Kidney (tissue), 13 donors: ENCODE measurements at regions not wholly inside any gene's neighbourhood (a gene's known extent, or its start where the extent isn't known, plus 50 kb on each side); places are given as distances from the start of the nearest gene placed in this dataset.
A peak's percentile ranks its signal among the peaks of the same experiment; 100 is the strongest.

Experiments used
- DNase-seq, 5 donors: peaks; one replicate each; pipeline ENCODE4 v3.0.0-alpha.2; 2013 to 2020
- FAIRE-seq: peaks from 2 replicates; lab custom pipeline; 2012; peaks lifted over from hg19 to GRCh38; lab: Jason Lieb, UNC
- H3K27ac ChIP-seq, 2 donors: one replicate each; pipeline ENCODE4 v1.7.0; 2013; ENCODE audit warnings: low read depth in 2 of 2, low read length in 2 of 2, inconsistent platforms in 1 of 2
- H3K27me3 ChIP-seq: one replicate; pipeline ENCODE4 v1.7.1; 2013; ENCODE audit warnings: low read length, inconsistent platforms; ENCODE audit not compliant: control insufficient read depth, insufficient read depth
- H3K36me3 ChIP-seq, 3 donors: one replicate each; pipeline versions ENCODE4 v1.7.0 to v1.7.1; 2013; ENCODE audit warnings: low read length in 3 of 3, control low read depth in 1 of 3, inconsistent platforms in 1 of 3; ENCODE audit not compliant: insufficient read depth in 3 of 3, control insufficient read depth in 2 of 3
- H3K4me1 ChIP-seq, 3 donors: one replicate each; pipeline versions ENCODE4 v1.7.0 to v1.7.1; 2013; ENCODE audit warnings: low read length in 3 of 3, inconsistent platforms in 1 of 3, low read depth in 1 of 3; ENCODE audit not compliant: control insufficient read depth in 2 of 3, insufficient read depth in 2 of 3
- H3K4me3 ChIP-seq, 3 donors: one replicate each; pipeline versions ENCODE4 v1.7.0 to v1.8.1; 2013; ENCODE audit warnings: low read length in 3 of 3, control low read depth in 1 of 3, inconsistent platforms in 1 of 3
- H3K9ac ChIP-seq, 3 donors: one replicate each; pipeline versions ENCODE4 v1.7.0 to v1.7.1; 2013; ENCODE audit warnings: low read length in 3 of 3, control low read depth in 1 of 3, inconsistent platforms in 1 of 3
- H3K9me3 ChIP-seq, 3 donors: one replicate each; pipeline versions ENCODE4 v1.7.0 to v1.7.1; 2013; ENCODE audit warnings: low read length in 3 of 3, control low read depth in 1 of 3, inconsistent platforms in 1 of 3; ENCODE audit not compliant: control insufficient read depth in 2 of 3, insufficient read depth in 1 of 3
- CTCF ChIP-seq: IDR thresholded peaks from 3 replicates; pipeline ENCODE4 v1.5.1; 2012; ENCODE audit warnings: mild to moderate bottlenecking, moderate library complexity, borderline replicate concordance; ENCODE audit not compliant: insufficient read depth; ENCODE audit errors: extremely low read depth
- intact Hi-C: fragments of 100-400 bp; cut with DNase I; formaldehyde crosslinking; loops from one replicate; pipeline ENCODE4 v1.11.1; 2022
- donor health status: control.
- donor health status: control.
- donor health status: control.
- donor health status: control.
- donor health status: control.
- donor health status: DM: yes; HTN: yes; CAD: no.
- donor health status: Normal renal cell carcinoma (clear cell type).

GRCh38 chr11:126114486-126115126 lies 51.9 kb upstream of the CDON start:
- Histone ChIP-seq H3K36me3 (no peaks in the 10 kb centered on the region), H3K27ac (no peak overlapping the region), H3K4me1 (peaks cover 3 to 20% (median 18%) of the 10 kb centered on the region in 3 donors), H3K9ac (peak overlapping the region in 1 of 3 donors; percentile 26), H3K27me3 (no peaks in the 10 kb centered on the region), H3K4me3 (no peak overlapping the region), H3K9me3 (no peaks in the 10 kb centered on the region)
- FAIRE-seq = no peak
- DNase-seq = peak in 2 of 5 donors; percentile 69 to 74
- intact Hi-C loops = no loop called here
- TF ChIP-seq CTCF = no peak

GRCh38 chr11:126113963-126114362 lies 51.3 kb upstream of the CDON start:
- no peaks in the 10 kb centered on the region for H3K36me3 ChIP-seq
- no peaks in the 10 kb centered on the region for H3K9me3 ChIP-seq
- H3K9ac ChIP-seq = no peak overlapping the region
- FAIRE-seq = no peak
- H3K4me3 ChIP-seq = no peak overlapping the region
- peak overlapping the region in 1 of 2 donors; percentile 10 for H3K27ac ChIP-seq
- no peak for TF ChIP-seq CTCF
- intact Hi-C loops = no loop called here
- DNase-seq = peak in 1 of 5 donors; percentile 45
- peaks cover 3 to 20% (median 18%) of the 10 kb centered on the region in 3 donors for H3K4me1 ChIP-seq
- H3K27me3 ChIP-seq = no peaks in the 10 kb centered on the region

DNA sequence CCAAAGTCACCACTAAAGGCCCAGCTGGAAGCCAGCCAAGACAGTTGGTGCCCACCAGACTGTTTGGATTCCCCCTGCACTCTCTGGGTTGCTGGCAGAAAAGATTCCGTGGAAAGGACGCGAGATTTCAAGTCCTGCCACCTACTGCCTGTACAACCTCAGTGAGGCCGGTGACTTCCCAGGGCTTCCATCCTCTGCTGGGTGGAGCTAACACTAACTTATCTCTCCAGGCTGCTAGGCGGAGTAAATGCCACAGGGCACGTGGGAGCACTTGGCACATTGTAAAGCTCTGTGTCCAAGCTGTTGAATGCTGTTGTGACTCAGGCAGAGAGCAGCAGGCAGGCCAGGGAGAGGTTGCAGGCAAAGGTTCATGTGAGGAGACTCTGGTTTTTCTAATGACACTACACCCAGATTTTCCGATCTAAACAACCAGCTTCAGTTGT lies 50.9 kb upstream of the CDON start:
- H3K4me1 ChIP-seq = peaks cover 3 to 20% (median 18%) of the 10 kb centered on the region in 3 donors
- intact Hi-C loops = no loop called here
- H3K27ac ChIP-seq = peak overlapping the region in 1 of 2 donors; percentile 10
- no peaks in the 10 kb centered on the region for H3K9me3 ChIP-seq
- H3K36me3 ChIP-seq = no peaks in the 10 kb centered on the region
- DNase-seq = peak in 3 of 5 donors; percentile 68 to 93 (median 71)
- peak; percentile 68 for FAIRE-seq
- H3K9ac ChIP-seq = no peak overlapping the region
- no peak overlapping the region for H3K4me3 ChIP-seq
- H3K27me3 ChIP-seq = no peaks in the 10 kb centered on the region
- no peak for TF ChIP-seq CTCF
